ENCODE measurements at regions not wholly inside any gene's neighbourhood (a gene's known extent, or its start where the extent isn't known, plus 50 kb on each side); places are given as distances from the start of the nearest gene placed in this dataset.

DNA sequence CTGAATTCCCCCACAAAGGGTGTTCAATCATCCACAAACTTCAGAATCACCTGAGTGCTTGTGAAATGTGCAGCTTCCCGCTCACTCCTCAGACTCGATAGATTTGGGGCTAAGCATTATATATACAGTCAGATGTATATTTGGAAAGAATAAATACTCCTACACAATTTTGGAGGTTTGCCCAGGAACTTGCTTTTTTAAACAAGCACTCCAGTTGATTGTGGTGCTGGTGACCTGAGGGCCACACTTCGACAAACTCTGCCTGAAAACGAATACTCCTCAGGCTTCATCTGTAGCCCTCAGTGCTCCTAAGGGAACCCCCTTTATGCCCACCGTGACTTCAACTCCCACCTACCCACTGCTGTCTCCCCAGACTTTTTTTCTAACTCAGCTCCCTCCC, 211.6 kb downstream of the INHBA start:
- no peak for TF ChIP-seq POLR2A (IDR thresholded peaks at IDR 0.05)
- TF ChIP-seq, protein P1, sequence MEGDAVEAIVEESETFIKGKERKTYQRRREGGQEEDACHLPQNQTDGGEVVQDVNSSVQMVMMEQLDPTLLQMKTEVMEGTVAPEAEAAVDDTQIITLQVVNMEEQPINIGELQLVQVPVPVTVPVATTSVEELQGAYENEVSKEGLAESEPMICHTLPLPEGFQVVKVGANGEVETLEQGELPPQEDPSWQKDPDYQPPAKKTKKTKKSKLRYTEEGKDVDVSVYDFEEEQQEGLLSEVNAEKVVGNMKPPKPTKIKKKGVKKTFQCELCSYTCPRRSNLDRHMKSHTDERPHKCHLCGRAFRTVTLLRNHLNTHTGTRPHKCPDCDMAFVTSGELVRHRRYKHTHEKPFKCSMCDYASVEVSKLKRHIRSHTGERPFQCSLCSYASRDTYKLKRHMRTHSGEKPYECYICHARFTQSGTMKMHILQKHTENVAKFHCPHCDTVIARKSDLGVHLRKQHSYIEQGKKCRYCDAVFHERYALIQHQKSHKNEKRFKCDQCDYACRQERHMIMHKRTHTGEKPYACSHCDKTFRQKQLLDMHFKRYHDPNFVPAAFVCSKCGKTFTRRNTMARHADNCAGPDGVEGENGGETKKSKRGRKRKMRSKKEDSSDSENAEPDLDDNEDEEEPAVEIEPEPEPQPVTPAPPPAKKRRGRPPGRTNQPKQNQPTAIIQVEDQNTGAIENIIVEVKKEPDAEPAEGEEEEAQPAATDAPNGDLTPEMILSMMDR (IDR thresholded peaks at IDR 0.05) = no peak

All from right lobe of liver (tissue), 4 donors.